GM19372 (cell line): ENCODE measurements at regions not wholly inside any gene's neighbourhood (a gene's known extent, or its start where the extent isn't known, plus 50 kb on each side); places are given as distances from the start of the nearest gene placed in this dataset.

ENCODE experiments used
- ATAC-seq: cut with Tn5 transposase; IDR thresholded peaks from one replicate; pipeline ENCODE4 v1.9.1; 2021; ENCODE audit warnings: mild to moderate bottlenecking, low read depth, moderate library complexity; ENCODE audit not compliant: unreplicated experiment

- ATAC-seq = peak; percentile 86
Measured at GRCh38 chr15:31472636-31473384, 146.2 kb downstream of the KLF13 start.

GRCh38 chr15:31473385-31474058, 146.9 kb downstream of the KLF13 start:
- ATAC-seq = no peak

- no peak for ATAC-seq
Measured at GRCh38 chr15:31474059-31474868, 147.6 kb downstream of the KLF13 start.

- no peak for ATAC-seq
Measured at GRCh38 chr15:31476236-31476810, 149.7 kb downstream of the KLF13 start.

GRCh38 chr15:31476866-31477265, 150.2 kb downstream of the KLF13 start:
- ATAC-seq = no peak

- no peak for ATAC-seq
Measured at GRCh38 chr15:31477301-31477700, 150.7 kb downstream of the KLF13 start.

- ATAC-seq = no peak
Measured at GRCh38 chr15:31477851-31478701, 151.4 kb downstream of the KLF13 start.

GRCh38 chr15:31478702-31479221, 152.1 kb downstream of the KLF13 start:
- no peak for ATAC-seq

- ATAC-seq = no peak
Measured at GRCh38 chr15:31480356-31481025, 153.9 kb downstream of the KLF13 start.

GRCh38 chr15:31481142-31481541, 154.5 kb downstream of the KLF13 start:
- ATAC-seq = no peak

GRCh38 chr15:31482122-31482922, 155.7 kb downstream of the KLF13 start:
- ATAC-seq = no peak

- ATAC-seq = no peak
Measured at GRCh38 chr15:31483053-31483985, 156.7 kb downstream of the KLF13 start.

GRCh38 chr15:31483986-31484951, 157.6 kb downstream of the KLF13 start:
- no peak for ATAC-seq

- ATAC-seq = no peak
Measured at GRCh38 chr15:31484986-31485385, 158.4 kb downstream of the KLF13 start.

GRCh38 chr15:31485431-31485830, 158.8 kb downstream of the KLF13 start:
- no peak for ATAC-seq

GRCh38 chr15:31485911-31486461, 159.4 kb downstream of the KLF13 start:
- ATAC-seq = no peak
